Lung (tissue), 11 donors: ENCODE measurements at regions not wholly inside any gene's neighbourhood (a gene's known extent, or its start where the extent isn't known, plus 50 kb on each side); places are given as distances from the start of the nearest gene placed in this dataset.

Source experiments
- ATAC-seq: fragments of 200-7000 bp; cut with Tn5 transposase; one replicate; pipeline ENCODE4 v1.9.1; 2020; ENCODE audit warnings: moderate number of reproducible peaks; ENCODE audit not compliant: insufficient read depth, low FRiP score
- DNase-seq, 3 donors: peaks; one replicate each; pipeline ENCODE4 v3.0.0-alpha.2; 2013 to 2017
- H3K27ac ChIP-seq, 2 donors: one replicate each; pipeline ENCODE4 v1.5.1; 2013; ENCODE audit warnings: mild to moderate bottlenecking in 2 of 2, moderate library complexity in 2 of 2, control low read depth in 1 of 2, inconsistent platforms in 1 of 2, low read depth in 1 of 2, low read length in 1 of 2
- H3K27me3 ChIP-seq, 3 donors: one replicate each; pipeline ENCODE4 v1.5.1; 2013; ENCODE audit warnings: low read length in 2 of 3; ENCODE audit not compliant: control insufficient read depth in 3 of 3, insufficient read depth in 3 of 3
- H3K36me3 ChIP-seq, 4 donors: one replicate each; pipeline ENCODE4 v1.5.1; 2013; ENCODE audit warnings: low read length in 4 of 4, mild to moderate bottlenecking in 1 of 4, moderate library complexity in 1 of 4; ENCODE audit not compliant: control insufficient read depth in 4 of 4, insufficient read depth in 4 of 4
- H3K4me1 ChIP-seq, 5 donors: one replicate each; pipeline ENCODE4 v1.5.1; 2013; ENCODE audit warnings: low read length in 5 of 5, mild to moderate bottlenecking in 2 of 5, moderate library complexity in 1 of 5; ENCODE audit not compliant: control insufficient read depth in 5 of 5, insufficient read depth in 5 of 5
- H3K4me3 ChIP-seq: one replicate; pipeline ENCODE4 v1.5.1; 2013; ENCODE audit warnings: mild to moderate bottlenecking, control low read depth, moderate library complexity
- H3K9ac ChIP-seq, 2 donors: one replicate each; pipeline ENCODE4 v1.5.1; 2013; ENCODE audit warnings: low read length in 2 of 2, control low read depth in 1 of 2; ENCODE audit not compliant: insufficient read depth in 1 of 2
- H3K9me3 ChIP-seq, 4 donors: one replicate each; pipeline ENCODE4 v1.5.1; 2013; ENCODE audit warnings: low read length in 3 of 4, mild to moderate bottlenecking in 1 of 4, moderate library complexity in 1 of 4; ENCODE audit not compliant: control insufficient read depth in 4 of 4, insufficient read depth in 3 of 4
- CTCF ChIP-seq: IDR thresholded peaks from 2 replicates; pipeline ENCODE4 v1.5.1; 2012; ENCODE audit warnings: mild to moderate bottlenecking; ENCODE audit errors: control extremely low read depth, extremely low read depth
- WGBS, 2 donors: extraction: QIAGEN DNeasy Blood & Tissue Kit; methylation state at CpG; one replicate each; pipeline ENCODE4 v1.1.7; 2013; 5-methylcytosine and 5-hydroxymethylcytosine counted together
- donor health status: control.
- donor health status: control.
- donor health status: Bipolar disorder and iron deficiency.
- donor health status: healthy.
- donor health status: DM: yes; HTN: yes; CAD: no.

GRCh38 chr4:53784112-53784511 is 192.8 kb upstream of the LNX1 start:
- Histone ChIP-seq H3K36me3 (no peaks in the 10 kb centered on the region), H3K27me3 (peaks cover 0 to 2% (median 0%) of the 10 kb centered on the region in 3 donors), H3K4me1 (peaks cover 0 to 28% (median 15%) of the 10 kb centered on the region in 5 donors), H3K27ac (no peak overlapping the region), H3K9ac (no peak overlapping the region), H3K9me3 (peaks cover 0 to 2% (median 0%) of the 10 kb centered on the region in 4 donors), H3K4me3 (no peak overlapping the region)
- DNase-seq (no peak), ATAC-seq (no peak)
- 96 to 97% methylated on average over 3 of the region's 3 CpGs for WGBS, 2 donors
- TF ChIP-seq CTCF, result no peak

- H3K27ac ChIP-seq, result no peak overlapping the region
- DNase-seq (no peak), ATAC-seq (no peak)
- 36 to 44% methylated on average over 1 of the region's 1 CpG for WGBS, 2 donors
- peaks cover 0 to 29% (median 15%) of the 10 kb centered on the region in 5 donors for H3K4me1 ChIP-seq
- H3K27me3 ChIP-seq, result peaks cover 0 to 2% (median 0%) of the 10 kb centered on the region in 3 donors
- no peak for TF ChIP-seq CTCF
- no peak overlapping the region for H3K4me3 ChIP-seq
- peaks cover 0 to 2% (median 0%) of the 10 kb centered on the region in 4 donors for H3K9me3 ChIP-seq
- no peak overlapping the region for H3K9ac ChIP-seq
- H3K36me3 ChIP-seq, result no peaks in the 10 kb centered on the region
Measured at GRCh38 chr4:53783208-53783859, 192.0 kb upstream of the LNX1 start.

GRCh38 chr4:53782458-53782845 is 191.2 kb upstream of the LNX1 start:
- TF ChIP-seq CTCF, result no peak
- no peak for ATAC-seq
- H3K9me3 ChIP-seq, result peaks cover 0 to 2% (median 0%) of the 10 kb centered on the region in 4 donors
- H3K27ac ChIP-seq, result peak overlapping the region in 1 of 2 donors; percentile 1
- H3K4me1 ChIP-seq, result peaks cover 0 to 34% (median 15%) of the 10 kb centered on the region in 5 donors
- DNase-seq, result peak in 2 of 3 donors; percentile 37 to 47
- no peak overlapping the region for H3K9ac ChIP-seq
- H3K4me3 ChIP-seq, result no peak overlapping the region
- WGBS, 2 donors, result 10 to 15% methylated on average over 2 of the region's 2 CpGs
- H3K27me3 ChIP-seq, result peaks cover 0 to 2% (median 0%) of the 10 kb centered on the region in 3 donors
- H3K36me3 ChIP-seq, result no peaks in the 10 kb centered on the region
